ENCODE measurements at regions not wholly inside any gene's neighbourhood (a gene's known extent, or its start where the extent isn't known, plus 50 kb on each side); places are given as distances from the start of the nearest gene placed in this dataset.
"Not testable (repeated sequence)": the region's sequence is repeated elsewhere in the genome, so short reads cannot be mapped to it uniquely, and the experiment has no call there.

GRCh38 chr4:118505491-118505890 lies 152.7 kb upstream of the PRSS12 start:
- DNase-seq: not testable (repeated sequence)

GRCh38 chr4:118512870-118513269 lies 160.1 kb upstream of the PRSS12 start:
- not testable (repeated sequence) for DNase-seq

GRCh38 chr4:118514332-118514731 lies 161.5 kb upstream of the PRSS12 start:
- not testable (repeated sequence) for DNase-seq

GRCh38 chr4:118516107-118516506 lies 163.3 kb upstream of the PRSS12 start:
- DNase-seq: not testable (repeated sequence)

GRCh38 chr4:118530107-118530506 lies 155.1 kb upstream of the METTL14 start:
- DNase-seq: not testable (repeated sequence)

DNA sequence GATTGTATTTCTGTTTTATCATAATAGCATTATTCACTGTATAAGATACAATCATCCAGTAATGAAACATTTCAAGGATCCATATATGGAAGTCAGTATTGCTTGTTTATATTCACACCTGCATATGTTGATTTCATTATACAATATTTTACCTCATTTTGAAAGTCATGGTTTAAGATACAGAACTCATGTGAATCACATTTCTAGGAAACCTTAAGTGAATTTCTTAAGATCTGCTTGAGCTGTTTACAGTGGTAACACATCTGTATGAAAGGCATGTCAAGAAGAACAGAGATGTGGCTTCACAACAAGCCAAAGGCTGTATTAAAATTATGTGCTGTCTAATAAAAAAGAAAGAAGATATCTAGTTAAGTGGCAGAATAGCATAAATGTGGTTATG lies 153.2 kb upstream of the METTL14 start:
- DNase-seq: not testable (repeated sequence)

- not testable (repeated sequence) for DNase-seq
These were observed 149.4 kb upstream of the METTL14 start for GRCh38 chr4:118535788-118536187.

DNA sequence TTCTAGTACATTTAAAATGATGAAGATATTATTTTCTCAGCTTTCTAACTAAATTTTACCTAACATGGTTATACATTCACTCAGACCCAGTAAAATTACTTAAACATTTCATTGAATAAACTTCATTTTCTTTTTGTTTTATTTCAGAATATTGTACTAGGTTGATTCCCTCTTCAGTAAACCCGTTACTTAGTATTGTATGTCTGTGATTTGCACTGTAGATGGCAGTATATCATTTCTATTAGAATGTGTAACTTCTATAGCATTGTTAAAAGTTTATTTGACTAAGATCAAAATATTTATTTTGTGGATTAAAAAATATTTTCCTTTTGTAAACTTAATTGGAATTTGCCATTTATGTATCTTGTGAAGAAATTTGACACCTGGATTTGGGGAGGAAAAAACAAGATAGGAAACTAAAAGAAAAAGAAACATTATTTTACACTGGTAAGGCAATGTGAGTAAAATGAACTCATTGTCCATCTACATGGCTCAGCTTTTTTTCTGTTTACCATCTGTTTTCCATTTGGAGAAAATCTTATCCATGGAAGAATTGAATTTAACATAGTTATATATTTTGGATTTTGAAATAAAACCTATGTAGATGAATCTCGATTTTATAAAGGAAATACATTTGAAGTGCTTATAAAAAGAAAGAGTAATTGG lies 145.6 kb upstream of the METTL14 start:
- not testable (repeated sequence) for DNase-seq

GRCh38 chr4:118556576-118556975 lies 128.6 kb upstream of the METTL14 start:
- DNase-seq: not testable (repeated sequence)

GRCh38 chr4:118557298-118557851 lies 127.8 kb upstream of the METTL14 start:
- DNase-seq: no peak

- DNase-seq: not testable (repeated sequence)
These were observed 127.0 kb upstream of the METTL14 start for GRCh38 chr4:118558188-118558587.

- not testable (repeated sequence) for DNase-seq
These were observed 123.6 kb upstream of the METTL14 start for GRCh38 chr4:118561559-118561958.

DNA sequence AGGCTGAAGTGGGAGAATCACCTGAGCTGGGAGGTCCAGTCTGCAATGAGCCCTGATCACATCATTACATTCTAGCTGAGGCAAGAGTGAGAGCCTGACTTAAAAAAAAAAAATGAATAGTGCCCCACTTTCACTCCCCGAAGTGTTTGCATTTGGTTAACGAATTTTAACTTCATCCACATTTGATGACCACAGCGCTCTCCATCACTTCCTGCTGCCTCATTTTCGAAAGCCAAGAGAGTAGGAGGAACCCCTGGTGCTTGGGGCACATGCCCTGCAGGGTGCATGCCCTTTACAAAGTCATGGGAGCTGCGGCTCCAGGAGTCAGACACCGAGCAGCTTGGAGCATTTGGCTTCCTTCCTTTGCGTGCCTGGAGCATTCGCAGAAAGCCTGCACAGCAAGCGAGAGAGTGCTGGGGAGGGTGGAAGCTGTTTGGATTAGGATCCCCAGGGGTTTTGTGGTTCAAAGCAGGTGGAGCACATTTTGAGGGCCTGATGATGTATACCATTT lies 119.1 kb upstream of the METTL14 start:
- not testable (repeated sequence) for DNase-seq

DNA sequence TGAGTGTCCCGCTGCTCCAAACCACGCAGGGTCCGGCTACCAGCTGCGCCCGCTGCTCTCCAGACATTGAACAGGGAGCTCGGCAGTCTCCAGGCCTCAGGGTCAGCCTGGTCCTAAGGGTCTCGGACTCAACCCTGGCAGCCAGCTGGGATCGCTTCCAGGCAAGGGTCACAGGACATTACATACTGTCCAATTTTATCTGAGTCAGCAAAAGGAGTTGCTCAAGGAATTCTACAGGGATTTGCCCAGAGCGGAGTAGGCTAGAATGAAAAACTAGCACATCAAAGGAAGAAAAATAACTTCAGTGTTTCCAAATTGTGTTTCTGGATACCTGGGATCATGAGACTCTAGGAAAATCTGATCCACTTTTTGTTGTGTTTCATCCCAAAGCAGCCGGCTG lies 112.2 kb upstream of the METTL14 start:
- not testable (repeated sequence) for DNase-seq

DNA sequence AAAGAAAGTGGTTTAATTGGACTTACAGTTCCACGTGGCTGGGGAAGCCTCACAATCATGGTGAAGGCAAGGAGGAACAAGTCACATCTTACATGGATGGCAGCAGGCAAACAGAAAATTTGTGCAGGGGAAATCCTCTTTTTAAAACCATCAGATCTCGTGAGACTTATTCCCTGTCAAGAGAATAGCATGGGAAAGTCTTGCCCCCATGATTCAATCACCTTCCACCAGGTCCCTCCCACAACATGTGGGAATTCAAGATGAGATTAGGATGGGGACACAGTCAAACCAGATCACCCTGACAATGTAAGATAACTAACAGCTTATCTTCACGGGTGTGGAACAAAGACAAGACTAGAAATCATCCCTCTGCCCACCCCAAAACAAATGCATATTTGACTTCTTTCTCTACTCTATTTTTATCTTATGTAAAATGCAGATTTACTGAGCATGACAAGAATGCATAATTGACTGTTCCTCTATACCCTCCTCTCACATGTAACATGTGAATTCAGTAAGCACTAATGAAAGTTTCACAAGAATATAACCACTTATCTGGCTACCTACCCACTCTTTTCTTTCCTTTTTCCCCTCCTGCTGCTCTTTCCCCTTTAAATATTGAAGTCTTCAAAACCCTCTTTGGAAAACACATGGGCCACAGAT lies 110.8 kb upstream of the METTL14 start:
- DNase-seq: not testable (repeated sequence)

DNA sequence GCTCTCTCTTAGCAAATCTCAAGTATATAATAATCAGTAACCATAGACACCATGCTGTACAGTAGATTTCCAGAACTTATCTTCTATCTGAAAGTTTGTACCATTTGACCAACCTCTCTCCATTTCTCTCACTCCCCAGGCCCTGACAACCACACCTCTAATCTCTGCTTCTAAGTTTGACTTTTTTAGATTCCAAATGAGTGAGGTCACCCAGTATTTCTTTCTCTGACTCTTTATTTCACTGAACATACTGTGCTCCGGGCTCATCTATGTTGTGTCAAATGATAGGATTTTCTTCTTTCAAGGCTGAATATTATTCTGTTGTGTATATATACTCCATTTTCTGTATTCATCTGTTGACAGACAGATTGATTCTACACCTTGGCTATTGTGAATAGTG lies 110.1 kb upstream of the METTL14 start:
- DNase-seq: not testable (repeated sequence)

- not testable (repeated sequence) for DNase-seq
These were observed 109.5 kb upstream of the METTL14 start for GRCh38 chr4:118575726-118576125.

GRCh38 chr4:118576709-118577219 lies 108.4 kb upstream of the METTL14 start:
- DNase-seq: not testable (repeated sequence)

- no peak for DNase-seq
These were observed 100.2 kb upstream of the METTL14 start for GRCh38 chr4:118585015-118585414.

- DNase-seq: no peak
These were observed 98.8 kb upstream of the METTL14 start for GRCh38 chr4:118586357-118586790.

GRCh38 chr4:118587116-118587831 lies 97.9 kb upstream of the METTL14 start:
- DNase-seq: no peak

- DNase-seq: no peak
These were observed 97.2 kb upstream of the METTL14 start for GRCh38 chr4:118587946-118588345.

Data from activated T-cell treated with anti-CD3 and anti-CD28 coated beads for 4 hours (primary cell).